Activated T-cell treated with anti-CD3 and anti-CD28 coated beads, Interleukin-2, amount 50 U/mL, for 4 hours (primary cell): ENCODE measurements at regions not wholly inside any gene's neighbourhood (a gene's known extent, or its start where the extent isn't known, plus 50 kb on each side); places are given as distances from the start of the nearest gene placed in this dataset.

Experiments
- ATAC-seq, 2 donors: fragments of 200-7000 bp; cut with Tn5 transposase; one replicate each; pipeline ENCODE4 v1.10.0; 2021
- DNase-seq: peaks from one replicate; pipeline ENCODE4 v3.0.0-alpha.2; 2020
- H3K27me3 Mint-ChIP-seq: one replicate; pipeline ENCODE4 v1.8.0; 2021; ENCODE audit warnings: low read depth, mixed read lengths
- H3K36me3 Mint-ChIP-seq: one replicate; pipeline ENCODE4 v1.8.0; 2022; ENCODE audit warnings: mixed read lengths; ENCODE audit not compliant: insufficient read depth
- H3K4me1 Mint-ChIP-seq: one replicate; pipeline ENCODE4 v1.8.0; 2021; ENCODE audit warnings: low read depth, mixed read lengths
- H3K4me3 Mint-ChIP-seq: one replicate; pipeline ENCODE4 v1.8.0; 2021; ENCODE audit warnings: mild to moderate bottlenecking, moderate library complexity, mixed read lengths
- H3K9me3 Mint-ChIP-seq: one replicate; pipeline ENCODE4 v1.8.0; 2021; ENCODE audit warnings: mixed read lengths

GRCh38 chr11:129308241-129308865, 67.3 kb upstream of the BARX2 start:
- Mint-ChIP-seq H3K4me1 (no peaks in the 10 kb centered on the region), H3K36me3 (no peaks in the 10 kb centered on the region), H3K27me3 (peaks cover 4% of the 10 kb centered on the region), H3K9me3 (peaks cover 4% of the 10 kb centered on the region), H3K4me3 (no peak overlapping the region)
- DNase-seq (no peak), ATAC-seq (no peak)

DNA sequence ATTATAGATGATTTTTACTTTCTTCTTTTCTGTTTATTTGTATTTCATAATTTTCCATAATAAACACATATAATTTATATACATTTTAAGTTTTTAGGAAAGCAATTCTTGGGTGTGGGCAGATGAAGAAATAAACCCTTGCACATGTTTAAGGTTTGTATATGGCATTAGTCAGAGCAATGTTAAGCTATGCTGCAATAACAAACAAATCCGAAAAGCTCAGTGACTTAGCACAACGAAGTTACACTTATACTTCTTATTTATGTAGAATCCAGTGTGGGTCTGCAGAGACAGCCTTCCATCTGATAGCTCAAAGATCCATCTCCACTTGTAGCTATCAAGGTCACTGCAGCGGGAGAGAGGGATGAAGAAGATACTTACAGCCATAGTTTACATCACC, 68.5 kb upstream of the BARX2 start:
- H3K27me3 Mint-ChIP-seq: peaks cover 5% of the 10 kb centered on the region
- H3K36me3 Mint-ChIP-seq: no peaks in the 10 kb centered on the region
- no peak for DNase-seq
- no peaks in the 10 kb centered on the region for H3K4me1 Mint-ChIP-seq
- no peak for ATAC-seq
- H3K4me3 Mint-ChIP-seq: no peak overlapping the region
- peaks cover 4% of the 10 kb centered on the region for H3K9me3 Mint-ChIP-seq

GRCh38 chr11:129302386-129303101, 73.1 kb upstream of the BARX2 start:
- no peak for DNase-seq
- no peak overlapping the region for H3K4me3 Mint-ChIP-seq
- peaks cover 13% of the 10 kb centered on the region for H3K27me3 Mint-ChIP-seq
- no peak for ATAC-seq
- no peaks in the 10 kb centered on the region for H3K36me3 Mint-ChIP-seq
- H3K9me3 Mint-ChIP-seq: no peaks in the 10 kb centered on the region
- no peaks in the 10 kb centered on the region for H3K4me1 Mint-ChIP-seq

- H3K36me3 Mint-ChIP-seq: no peaks in the 10 kb centered on the region
- H3K27me3 Mint-ChIP-seq: peaks cover 13% of the 10 kb centered on the region
- no peaks in the 10 kb centered on the region for H3K4me1 Mint-ChIP-seq
- no peak overlapping the region for H3K4me3 Mint-ChIP-seq
- no peaks in the 10 kb centered on the region for H3K9me3 Mint-ChIP-seq
- ATAC-seq: no peak
- DNase-seq: no peak
These were observed 75.5 kb upstream of the BARX2 start for GRCh38 chr11:129300099-129300498.

- Mint-ChIP-seq H3K4me1 (no peaks in the 10 kb centered on the region), H3K27me3 (peaks cover 13% of the 10 kb centered on the region), H3K4me3 (no peak overlapping the region), H3K36me3 (no peaks in the 10 kb centered on the region), H3K9me3 (no peaks in the 10 kb centered on the region)
- ATAC-seq: no peak
- no peak for DNase-seq
These were observed 76.7 kb upstream of the BARX2 start for GRCh38 chr11:129298988-129299387.

DNA sequence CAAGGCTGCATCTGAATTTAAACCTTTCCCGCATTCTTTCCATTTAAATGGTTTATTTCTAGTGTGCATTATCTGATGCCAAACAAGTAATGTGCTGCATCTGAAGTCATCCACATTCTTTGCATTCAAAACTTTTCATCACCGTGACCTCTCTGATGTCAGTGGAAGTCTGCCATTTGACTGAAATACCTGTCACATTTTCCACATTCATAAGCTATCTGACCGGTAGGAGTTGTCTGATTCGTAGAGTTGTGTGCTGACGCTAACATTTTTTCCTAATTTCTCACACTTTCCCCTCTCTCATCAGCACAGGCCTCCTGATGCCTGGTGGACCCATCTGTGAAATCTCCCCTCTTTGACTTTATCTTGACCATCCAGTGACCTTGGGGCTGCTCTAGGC, 79.9 kb upstream of the BARX2 start:
- Mint-ChIP-seq H3K4me1 (no peaks in the 10 kb centered on the region), H3K36me3 (no peaks in the 10 kb centered on the region)

GRCh38 chr11:129292771-129293170, 82.9 kb upstream of the BARX2 start:
- H3K36me3 Mint-ChIP-seq: no peaks in the 10 kb centered on the region
- no peak overlapping the region for H3K4me3 Mint-ChIP-seq
- H3K9me3 Mint-ChIP-seq: no peaks in the 10 kb centered on the region
- no peaks in the 10 kb centered on the region for H3K4me1 Mint-ChIP-seq
- ATAC-seq (no peak), DNase-seq (no peak)
- peaks cover 23% of the 10 kb centered on the region for H3K27me3 Mint-ChIP-seq

More for the DNA sequence above, 79.9 kb upstream of the BARX2 start:
- peaks cover 12% of the 10 kb centered on the region for H3K27me3 Mint-ChIP-seq
- DNase-seq (no peak), ATAC-seq (no peak)
- no peak overlapping the region for H3K4me3 Mint-ChIP-seq
- no peaks in the 10 kb centered on the region for H3K9me3 Mint-ChIP-seq

DNA sequence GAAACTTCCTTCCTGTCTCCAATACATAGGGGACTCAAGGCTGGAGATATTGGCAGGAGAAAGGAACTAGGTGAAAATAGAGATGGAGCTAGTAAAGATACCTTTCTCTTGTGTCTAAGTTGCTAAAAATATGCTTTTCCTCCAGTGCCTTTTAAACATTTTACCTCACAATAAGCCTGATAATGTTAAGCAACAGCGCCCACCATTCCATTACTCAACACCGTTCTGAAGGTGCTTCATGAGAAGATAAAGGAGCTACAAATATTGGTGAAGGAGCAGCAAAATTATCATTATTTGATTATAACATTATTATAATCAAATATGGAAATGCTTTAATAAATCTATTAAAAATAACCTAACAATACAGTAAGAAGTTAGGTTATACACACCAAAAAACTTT, 83.6 kb upstream of the BARX2 start:
- DNase-seq: no peak
- Mint-ChIP-seq H3K9me3 (no peaks in the 10 kb centered on the region), H3K27me3 (peaks cover 23% of the 10 kb centered on the region), H3K36me3 (no peaks in the 10 kb centered on the region), H3K4me3 (no peak overlapping the region), H3K4me1 (no peaks in the 10 kb centered on the region)
- ATAC-seq: no peak

DNA sequence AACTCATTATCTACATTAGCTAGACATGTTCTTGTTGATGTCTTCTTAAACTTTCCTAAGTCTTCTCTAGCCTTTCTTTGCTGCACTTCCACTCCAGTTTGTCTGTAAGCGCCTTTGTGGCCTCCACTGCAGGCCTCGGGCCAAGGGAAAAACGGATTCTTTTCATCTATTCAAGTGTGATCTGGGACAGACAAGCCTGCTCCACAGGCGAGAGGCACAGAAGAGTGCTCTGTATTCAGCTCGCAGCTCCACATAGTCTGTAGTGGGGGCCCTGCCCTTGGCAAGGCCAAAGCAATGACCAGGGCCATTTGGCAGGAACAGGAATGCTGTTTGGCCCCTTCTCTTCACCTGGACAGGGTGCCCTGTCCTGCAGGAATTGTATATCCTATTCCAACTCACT, 84.1 kb upstream of the BARX2 start:
- H3K4me3 Mint-ChIP-seq: no peak overlapping the region
- DNase-seq (no peak), ATAC-seq (no peak)
- H3K4me1 Mint-ChIP-seq: no peaks in the 10 kb centered on the region
- no peaks in the 10 kb centered on the region for H3K36me3 Mint-ChIP-seq
- peaks cover 23% of the 10 kb centered on the region for H3K27me3 Mint-ChIP-seq
- no peaks in the 10 kb centered on the region for H3K9me3 Mint-ChIP-seq

DNA sequence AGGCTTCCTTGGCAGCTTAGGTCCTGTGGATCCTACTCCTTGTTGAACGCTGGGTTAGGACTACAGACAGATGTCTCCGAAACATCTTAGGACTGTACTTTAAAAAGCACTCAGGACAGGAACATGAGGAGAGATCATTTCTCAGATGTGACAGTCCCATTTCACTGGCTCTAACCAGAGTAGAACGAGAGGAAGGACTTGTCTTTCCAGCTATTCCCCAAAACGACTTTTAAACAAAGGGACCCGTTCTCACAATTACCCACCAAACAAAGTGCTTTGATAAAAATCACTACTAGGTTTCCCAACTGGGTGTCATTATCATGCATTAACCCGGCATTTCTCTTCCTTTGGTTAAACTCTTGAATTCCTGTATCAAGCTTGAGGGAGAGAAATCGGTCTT, 84.7 kb upstream of the BARX2 start:
- Mint-ChIP-seq H3K36me3 (no peaks in the 10 kb centered on the region), H3K9me3 (no peaks in the 10 kb centered on the region), H3K4me1 (no peaks in the 10 kb centered on the region), H3K4me3 (no peak overlapping the region), H3K27me3 (peaks cover 21% of the 10 kb centered on the region)
- ATAC-seq (no peak), DNase-seq (no peak)

DNA sequence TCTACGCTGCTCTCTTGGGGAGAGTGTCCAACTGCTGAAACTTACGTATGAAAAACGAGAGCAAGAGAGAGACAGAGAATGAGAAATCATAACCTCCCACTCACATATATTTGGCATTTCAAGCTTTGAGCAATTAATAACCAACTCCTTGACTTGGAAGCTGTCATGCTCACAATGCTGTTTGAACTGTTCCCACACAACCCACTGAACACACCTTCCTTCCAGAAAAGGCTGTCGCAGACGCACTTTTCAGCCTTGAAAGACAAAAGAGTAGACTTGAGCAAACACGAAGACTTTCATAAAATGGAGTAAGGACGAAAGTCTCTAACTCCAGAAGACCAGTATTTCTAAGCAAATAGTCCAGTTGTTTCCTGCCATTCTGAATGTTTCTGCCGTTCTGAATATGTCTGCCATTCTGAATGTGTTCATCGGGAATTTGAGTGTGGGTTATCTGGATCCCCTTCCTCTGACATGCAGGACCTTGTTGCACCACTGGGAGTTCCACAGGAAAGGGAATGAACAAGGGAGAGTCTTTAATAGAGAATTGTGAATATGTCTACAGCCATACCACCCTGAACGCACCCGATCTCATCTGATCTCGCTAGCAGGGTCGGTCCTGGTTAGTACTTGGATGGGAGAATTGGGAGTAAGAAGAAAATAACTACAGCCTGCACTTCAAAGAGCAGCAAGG, 86.2 kb upstream of the BARX2 start:
- no peaks in the 10 kb centered on the region for H3K4me1 Mint-ChIP-seq
- ATAC-seq: no peak
- no peak overlapping the region for H3K4me3 Mint-ChIP-seq
- DNase-seq: no peak
- no peaks in the 10 kb centered on the region for H3K9me3 Mint-ChIP-seq
- peaks cover 20% of the 10 kb centered on the region for H3K27me3 Mint-ChIP-seq
- H3K36me3 Mint-ChIP-seq: no peaks in the 10 kb centered on the region

DNA sequence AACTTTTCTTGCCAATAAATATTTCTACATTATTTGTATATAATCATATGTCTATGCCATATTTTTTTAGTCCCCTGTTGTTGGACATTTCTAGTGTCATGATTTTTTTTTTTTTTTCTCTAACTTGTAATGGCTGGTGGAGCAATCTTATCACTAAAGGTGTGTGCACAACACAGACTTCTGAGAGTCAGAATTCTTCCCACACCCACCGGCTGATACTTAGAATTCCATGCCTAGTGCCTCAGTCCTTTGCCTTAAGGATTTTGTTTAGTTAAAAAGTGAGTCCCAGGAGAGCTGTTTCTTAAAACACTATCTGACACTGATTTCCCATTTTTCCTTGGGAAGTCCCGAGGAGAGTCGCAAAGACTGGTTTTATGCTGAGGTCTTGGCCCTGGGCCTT, 87.7 kb upstream of the BARX2 start:
- Mint-ChIP-seq H3K27me3 (peaks cover 20% of the 10 kb centered on the region), H3K9me3 (no peaks in the 10 kb centered on the region), H3K4me1 (peaks cover 2% of the 10 kb centered on the region), H3K4me3 (no peak overlapping the region), H3K36me3 (no peaks in the 10 kb centered on the region)
- DNase-seq (no peak), ATAC-seq (no peak)

- Mint-ChIP-seq H3K4me3 (no peak overlapping the region), H3K27me3 (peaks cover 19% of the 10 kb centered on the region), H3K9me3 (no peaks in the 10 kb centered on the region), H3K4me1 (peaks cover 5% of the 10 kb centered on the region), H3K36me3 (no peaks in the 10 kb centered on the region)
- DNase-seq (no peak), ATAC-seq (no peak)
These were observed 88.8 kb upstream of the BARX2 start for GRCh38 chr11:129286813-129287212.

DNA sequence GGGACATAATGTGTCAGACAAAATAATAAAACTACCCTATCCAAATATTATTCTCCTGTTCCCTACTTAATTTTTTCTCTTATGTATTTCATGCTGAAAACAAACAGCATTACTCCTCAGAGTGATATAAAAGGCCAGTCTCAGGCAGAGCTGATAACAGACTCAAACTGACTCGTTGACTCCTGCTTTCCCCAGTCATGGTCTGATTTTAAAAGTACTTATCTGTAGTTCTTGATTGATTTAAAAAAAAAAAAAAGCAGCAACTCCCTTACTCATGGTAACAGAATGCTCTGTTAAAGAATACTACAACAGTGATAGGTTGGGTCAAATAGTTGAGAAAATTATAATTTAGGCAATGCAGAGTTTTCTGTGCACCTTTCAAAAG, 90.3 kb upstream of the BARX2 start:
- DNase-seq: no peak
- Mint-ChIP-seq H3K36me3 (no peaks in the 10 kb centered on the region), H3K27me3 (peaks cover 14% of the 10 kb centered on the region), H3K9me3 (no peaks in the 10 kb centered on the region), H3K4me1 (peaks cover 8% of the 10 kb centered on the region), H3K4me3 (no peak overlapping the region)
- no peak for ATAC-seq

GRCh38 chr11:129283141-129283540, 91.0 kb upstream of the ARHGAP32 start:
- no peaks in the 10 kb centered on the region for H3K36me3 Mint-ChIP-seq
- no peak overlapping the region for H3K4me3 Mint-ChIP-seq
- ATAC-seq (no peak), DNase-seq (no peak)
- H3K27me3 Mint-ChIP-seq: peaks cover 11% of the 10 kb centered on the region
- peaks cover 18% of the 10 kb centered on the region for H3K4me1 Mint-ChIP-seq
- H3K9me3 Mint-ChIP-seq: no peaks in the 10 kb centered on the region
